NCI-H1105 (cell line): ENCODE measurements at regions not wholly inside any gene's neighbourhood (a gene's known extent, or its start where the extent isn't known, plus 50 kb on each side); places are given as distances from the start of the nearest gene placed in this dataset.

Experiments used
- DNase-seq: peaks from one replicate; lab custom pipeline; 2025; lab: John Stamatoyannopoulos, UW

DNA sequence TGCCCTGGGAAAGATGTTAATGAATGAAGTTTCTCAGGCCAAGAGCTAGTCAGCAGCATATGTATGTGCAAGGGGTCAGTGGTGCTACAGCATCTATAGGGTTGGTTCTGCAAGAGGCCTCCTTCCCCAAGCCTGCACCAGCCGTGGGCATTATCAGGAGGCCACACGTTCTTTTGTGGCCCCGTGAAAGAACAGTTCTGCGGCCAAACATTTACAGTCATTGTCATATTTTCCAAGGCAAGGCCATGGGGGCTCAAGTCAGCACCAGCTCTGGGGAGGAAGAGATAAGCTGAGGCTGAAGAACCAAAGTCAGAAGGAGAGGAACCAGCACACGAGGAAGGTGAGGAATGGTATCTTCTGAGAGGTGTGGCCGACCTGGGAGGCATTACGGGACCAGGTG is 54.4 kb upstream of the TMEM72 start:
- DNase-seq: no peak

- DNase-seq: no peak
These were observed 53.6 kb upstream of the TMEM72 start for GRCh38 chr10:44857363-44858016.

DNA sequence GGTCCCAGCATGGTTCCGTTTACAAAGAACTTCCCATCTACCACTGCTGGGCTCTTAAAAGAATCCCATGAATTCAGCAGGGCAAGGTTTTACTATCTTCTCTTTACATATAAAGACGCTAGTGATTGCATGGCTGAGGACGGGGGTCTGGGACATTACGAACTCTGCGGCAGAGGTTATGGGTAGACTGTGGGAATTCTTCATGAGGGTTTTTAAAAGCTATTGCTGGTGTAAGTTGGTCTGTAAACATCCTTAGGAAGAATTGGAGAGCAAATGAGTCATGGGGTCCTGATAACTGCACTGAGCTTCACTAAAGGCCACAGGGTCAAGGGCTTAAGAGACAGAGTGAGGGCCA is 53.1 kb upstream of the TMEM72 start:
- DNase-seq: no peak

DNA sequence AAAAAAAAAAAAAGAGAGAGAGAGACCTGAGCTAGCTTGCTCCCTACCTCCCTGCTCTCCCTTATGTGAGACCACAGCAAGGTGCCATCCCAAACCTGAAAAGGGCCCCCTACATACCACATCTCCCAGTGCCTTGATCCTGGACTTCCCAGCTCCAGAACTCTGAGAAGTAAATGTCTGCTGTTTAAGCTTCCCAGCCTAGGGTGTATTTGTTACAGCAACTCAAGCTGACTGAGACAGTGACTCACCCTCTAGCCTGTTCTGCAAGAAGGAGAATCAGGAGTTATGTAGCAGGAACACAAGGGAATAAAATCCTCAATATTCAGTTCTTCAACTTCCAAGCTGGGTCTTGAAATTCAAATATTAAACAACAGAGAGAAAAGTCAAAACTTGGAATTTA is 52.1 kb upstream of the TMEM72 start:
- no peak for DNase-seq

DNA sequence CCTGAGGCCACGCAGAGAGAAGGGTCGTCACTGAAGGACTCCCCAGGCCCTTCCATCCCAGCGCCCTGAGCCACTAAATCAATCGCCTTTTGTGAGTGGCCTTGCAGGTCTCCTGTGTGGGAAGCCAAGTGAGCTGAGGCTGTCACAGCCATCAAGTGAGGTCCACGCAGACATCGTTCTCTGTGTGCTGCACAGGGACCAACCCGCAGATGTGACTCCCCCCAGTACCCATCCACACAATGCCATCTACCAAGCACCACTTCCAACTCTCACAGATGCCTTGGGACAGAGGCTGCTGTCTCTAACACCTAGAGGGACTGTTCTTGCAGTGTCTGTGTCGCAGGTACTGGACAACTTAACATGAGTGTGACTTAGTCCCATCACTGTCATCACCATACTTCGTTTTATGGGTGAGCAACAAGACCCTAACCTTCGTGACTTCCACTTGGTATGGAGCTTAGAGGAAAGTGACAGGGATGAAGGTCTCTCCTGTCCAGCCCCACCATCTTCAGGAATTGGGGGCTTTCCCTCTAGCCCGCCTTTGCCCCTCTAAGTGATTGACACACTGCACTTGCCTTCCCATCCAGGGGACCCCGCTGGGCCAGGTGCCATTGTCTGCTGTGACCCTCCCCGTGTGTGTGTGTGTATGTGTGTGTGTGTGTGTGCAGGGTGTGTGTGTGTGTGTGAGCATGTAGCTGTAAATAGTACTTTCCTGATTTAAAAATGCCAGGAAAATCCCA is 51.4 kb upstream of the TMEM72 start:
- DNase-seq: no peak

- no peak for DNase-seq
These were observed 50.1 kb upstream of the TMEM72 start for GRCh38 chr10:44860811-44861736.
